Nephron progenitor cell (in vitro differentiated cells): ENCODE measurements at regions not wholly inside any gene's neighbourhood (a gene's known extent, or its start where the extent isn't known, plus 50 kb on each side); places are given as distances from the start of the nearest gene placed in this dataset.
"Not testable (repeated sequence)": the region's sequence is repeated elsewhere in the genome, so short reads cannot be mapped to it uniquely, and the experiment has no call there.

Experiments used
- DNase-seq: peaks from one replicate; pipeline ENCODE4 v3.0.0; 2021
- H3K27ac Mint-ChIP-seq: 2 replicates; pipeline ENCODE4 v1.8.0; 2021; ENCODE audit warnings: mild to moderate bottlenecking, moderate library complexity, mixed read lengths
- H3K27me3 Mint-ChIP-seq: 2 replicates; pipeline ENCODE4 v1.8.0; 2021; ENCODE audit warnings: mild to moderate bottlenecking, low read depth, mixed read lengths; ENCODE audit not compliant: poor library complexity
- H3K36me3 Mint-ChIP-seq: 2 replicates; pipeline ENCODE4 v1.8.0; 2021; ENCODE audit warnings: low read depth, mixed read lengths
- H3K4me1 Mint-ChIP-seq: 2 replicates; pipeline ENCODE4 v1.8.0; 2021; ENCODE audit warnings: mixed read lengths
- H3K4me3 Mint-ChIP-seq: 2 replicates; pipeline ENCODE4 v1.8.0; 2021; ENCODE audit warnings: mild to moderate bottlenecking, moderate library complexity, mixed read lengths
- H3K9me3 Mint-ChIP-seq: 2 replicates; pipeline ENCODE4 v1.8.0; 2021; ENCODE audit warnings: mild to moderate bottlenecking, moderate library complexity, mixed read lengths
- TF ChIP-seq, protein P1 (sequence below): fragments of 200-600 bp; sonication (generic); IDR thresholded peaks from 2 replicates; pipeline ENCODE4 v1.5.0; 2021; ENCODE audit warnings: antibody characterized with exemption

DNA sequence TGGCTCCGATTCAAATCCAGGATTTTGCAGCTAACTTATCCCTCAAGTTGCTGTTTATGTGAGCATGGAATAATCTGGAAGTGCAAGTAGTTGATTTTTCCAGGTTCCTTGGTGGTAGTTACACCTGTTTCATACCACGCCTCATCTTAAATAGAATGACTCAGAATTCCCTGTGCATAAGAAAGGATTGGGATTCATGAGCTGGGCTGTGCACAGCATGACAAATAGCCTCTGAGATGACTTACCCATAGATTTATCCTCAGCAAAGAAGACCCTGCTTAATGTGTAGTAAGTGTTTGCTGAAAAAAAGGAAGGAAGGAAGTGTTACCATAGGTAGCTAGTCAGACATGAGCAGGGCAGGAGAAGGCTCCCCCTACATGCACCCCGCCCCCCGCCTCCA, 777.7 kb upstream of the ADGRL3 start:
- H3K4me1 Mint-ChIP-seq: no peaks in the 10 kb centered on the region
- no peak for DNase-seq
- H3K9me3 Mint-ChIP-seq: peaks cover 6% of the 10 kb centered on the region
- no peaks in the 10 kb centered on the region for H3K36me3 Mint-ChIP-seq
- TF ChIP-seq, protein P1, sequence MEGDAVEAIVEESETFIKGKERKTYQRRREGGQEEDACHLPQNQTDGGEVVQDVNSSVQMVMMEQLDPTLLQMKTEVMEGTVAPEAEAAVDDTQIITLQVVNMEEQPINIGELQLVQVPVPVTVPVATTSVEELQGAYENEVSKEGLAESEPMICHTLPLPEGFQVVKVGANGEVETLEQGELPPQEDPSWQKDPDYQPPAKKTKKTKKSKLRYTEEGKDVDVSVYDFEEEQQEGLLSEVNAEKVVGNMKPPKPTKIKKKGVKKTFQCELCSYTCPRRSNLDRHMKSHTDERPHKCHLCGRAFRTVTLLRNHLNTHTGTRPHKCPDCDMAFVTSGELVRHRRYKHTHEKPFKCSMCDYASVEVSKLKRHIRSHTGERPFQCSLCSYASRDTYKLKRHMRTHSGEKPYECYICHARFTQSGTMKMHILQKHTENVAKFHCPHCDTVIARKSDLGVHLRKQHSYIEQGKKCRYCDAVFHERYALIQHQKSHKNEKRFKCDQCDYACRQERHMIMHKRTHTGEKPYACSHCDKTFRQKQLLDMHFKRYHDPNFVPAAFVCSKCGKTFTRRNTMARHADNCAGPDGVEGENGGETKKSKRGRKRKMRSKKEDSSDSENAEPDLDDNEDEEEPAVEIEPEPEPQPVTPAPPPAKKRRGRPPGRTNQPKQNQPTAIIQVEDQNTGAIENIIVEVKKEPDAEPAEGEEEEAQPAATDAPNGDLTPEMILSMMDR: no peak
- no peak overlapping the region for H3K27ac Mint-ChIP-seq
- H3K27me3 Mint-ChIP-seq: no peaks in the 10 kb centered on the region
- no peak overlapping the region for H3K4me3 Mint-ChIP-seq

DNA sequence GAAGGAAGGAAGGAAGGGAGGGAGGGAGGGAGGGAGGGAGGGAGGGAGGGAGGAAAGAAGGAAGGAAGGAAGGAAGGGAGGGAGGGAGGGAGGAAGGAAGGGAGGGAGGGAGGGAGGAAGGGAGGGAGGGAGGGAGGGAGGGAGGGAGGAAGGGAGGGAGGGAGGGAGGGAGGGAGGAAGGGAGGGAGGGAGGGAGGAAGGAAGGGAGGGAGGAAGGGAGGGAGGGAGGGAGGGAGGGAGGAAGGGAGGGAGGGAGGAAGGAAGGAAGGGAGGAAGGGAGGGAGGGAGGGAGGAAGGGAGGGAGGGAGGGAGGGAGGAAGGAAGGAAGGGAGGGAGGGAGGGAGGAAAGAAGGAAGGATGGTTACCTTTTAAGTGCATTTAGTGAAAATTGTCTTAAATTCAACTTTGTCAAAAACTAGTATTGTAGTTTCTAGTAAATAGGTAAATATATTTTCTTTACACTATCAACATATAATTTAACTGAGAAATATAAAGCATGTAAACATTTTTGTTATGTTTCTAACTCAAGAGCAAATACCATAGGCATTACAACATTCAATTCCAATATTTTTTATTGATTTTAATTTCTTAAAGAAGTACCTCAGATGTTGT, 776.4 kb upstream of the ADGRL3 start:
- H3K4me1 Mint-ChIP-seq, H3K27ac Mint-ChIP-seq, H3K9me3 Mint-ChIP-seq, DNase-seq, H3K4me3 Mint-ChIP-seq, H3K27me3 Mint-ChIP-seq, H3K36me3 Mint-ChIP-seq: not testable (repeated sequence)

DNA sequence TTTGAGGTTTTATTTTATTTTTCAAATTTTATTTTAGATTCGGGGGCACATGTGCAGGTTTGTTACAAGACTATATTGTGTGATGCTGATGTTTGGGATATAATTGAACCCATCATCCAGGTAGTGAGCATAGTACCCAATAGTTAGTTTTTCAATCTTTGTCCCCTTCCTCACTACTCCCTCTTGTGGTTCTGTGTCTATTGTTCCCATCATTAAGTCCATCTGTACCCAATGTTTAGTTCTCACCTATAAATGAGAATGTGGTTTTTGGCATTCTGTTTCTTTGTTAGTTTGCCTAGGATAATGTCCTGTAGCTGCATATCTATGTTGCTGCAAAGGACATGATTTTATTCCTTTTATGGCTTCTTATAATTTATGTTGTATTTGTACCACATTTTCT, 767.2 kb upstream of the ADGRL3 start:
- DNase-seq: no peak
- H3K9me3 Mint-ChIP-seq: no peaks in the 10 kb centered on the region
- H3K4me3 Mint-ChIP-seq: no peak overlapping the region
- peaks cover 4% of the 10 kb centered on the region for H3K27me3 Mint-ChIP-seq
- TF ChIP-seq, protein P1: no peak
- no peaks in the 10 kb centered on the region for H3K4me1 Mint-ChIP-seq
- H3K27ac Mint-ChIP-seq: no peak overlapping the region
- H3K36me3 Mint-ChIP-seq: no peaks in the 10 kb centered on the region

DNA sequence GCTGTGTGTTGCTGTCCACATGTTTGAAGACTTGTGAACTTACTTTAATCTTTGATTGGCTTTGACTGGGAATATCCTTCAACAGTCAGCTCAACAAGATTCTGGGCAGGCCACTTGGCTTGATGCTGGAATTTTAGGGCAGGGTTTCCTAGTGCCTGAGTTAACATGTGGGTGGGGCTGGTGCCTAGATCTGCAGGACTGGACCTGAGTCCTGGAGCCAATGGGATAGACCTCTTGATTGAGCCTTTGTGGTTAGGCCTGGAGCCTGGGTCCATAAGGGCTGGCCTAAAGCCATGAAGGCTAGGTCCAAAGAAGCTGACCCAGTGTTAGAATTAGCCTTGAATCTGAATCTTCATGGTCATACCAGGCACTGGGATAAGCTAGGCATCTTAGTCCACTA, 757.1 kb upstream of the ADGRL3 start:
- Mint-ChIP-seq H3K9me3 (no peaks in the 10 kb centered on the region), H3K27me3 (no peaks in the 10 kb centered on the region), H3K4me3 (no peak overlapping the region), H3K27ac (no peak overlapping the region), H3K36me3 (no peaks in the 10 kb centered on the region), H3K4me1 (no peaks in the 10 kb centered on the region)
- TF ChIP-seq, protein P1: no peak
- no peak for DNase-seq

DNA sequence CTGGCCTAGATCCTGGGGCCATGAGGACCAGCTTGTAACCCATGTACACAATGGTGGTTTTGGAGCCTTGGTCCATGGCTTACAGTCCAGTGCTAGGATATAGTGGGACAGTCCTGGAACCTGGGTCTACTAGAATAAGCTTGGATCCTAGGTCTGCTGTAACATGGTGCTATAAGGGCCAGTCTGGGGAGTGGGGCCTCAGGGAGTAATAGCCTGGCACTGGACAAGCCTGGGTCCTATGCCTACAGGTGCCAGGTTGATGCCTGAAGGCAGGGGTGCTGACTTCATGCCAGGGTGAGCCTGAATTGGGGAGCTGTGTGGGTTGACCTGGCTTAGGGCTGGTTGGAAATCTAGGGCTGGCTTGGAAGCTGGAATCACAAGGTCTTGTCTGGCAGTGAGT, 756.3 kb upstream of the ADGRL3 start:
- TF ChIP-seq, protein P1: no peak
- Mint-ChIP-seq H3K4me1 (no peaks in the 10 kb centered on the region), H3K4me3 (no peak overlapping the region), H3K27me3 (no peaks in the 10 kb centered on the region), H3K27ac (no peak overlapping the region), H3K9me3 (no peaks in the 10 kb centered on the region), H3K36me3 (no peaks in the 10 kb centered on the region)
- no peak for DNase-seq

DNA sequence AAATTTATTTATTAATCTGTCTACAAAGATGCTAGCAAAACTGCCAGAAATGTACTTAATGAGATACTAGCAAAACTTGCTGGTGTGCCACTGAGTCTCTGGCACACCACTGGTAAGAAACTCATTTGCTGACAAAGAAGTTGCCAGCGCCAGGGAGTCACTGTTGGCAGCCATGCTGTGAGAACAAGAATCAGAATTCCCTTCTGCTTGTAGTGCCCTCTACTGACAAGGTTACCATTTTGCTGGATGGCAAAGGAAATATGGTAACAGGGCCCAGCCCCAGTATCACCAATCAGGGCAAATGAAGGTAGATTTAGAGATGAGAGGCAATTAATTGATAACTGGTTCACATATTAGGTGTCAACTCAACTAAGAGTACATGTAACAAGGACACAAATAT, 750.1 kb upstream of the ADGRL3 start:
- no peak for DNase-seq
- H3K36me3 Mint-ChIP-seq: no peaks in the 10 kb centered on the region
- TF ChIP-seq, protein P1: no peak
- H3K27me3 Mint-ChIP-seq: no peaks in the 10 kb centered on the region
- H3K9me3 Mint-ChIP-seq: no peaks in the 10 kb centered on the region
- no peaks in the 10 kb centered on the region for H3K4me1 Mint-ChIP-seq
- H3K27ac Mint-ChIP-seq: no peak overlapping the region
- H3K4me3 Mint-ChIP-seq: no peak overlapping the region
